Panc1 (cell line): ENCODE measurements at regions not wholly inside any gene's neighbourhood (a gene's known extent, or its start where the extent isn't known, plus 50 kb on each side); places are given as distances from the start of the nearest gene placed in this dataset.

Experiments
- ATAC-seq: fragments of 200-7000 bp; cut with Tn5 transposase; 2 replicates; pipeline ENCODE4 v1.9.1; 2020; ENCODE audit warnings: mild to moderate bottlenecking, moderate library complexity
- BruUV-seq: library from RNA; stranded (reverse); fragments of 400-500 nt; replicated peaks from 2 replicates; lab custom pipeline; 2021; lab: Mats Ljungman, UMichigan
- CTCF ChIA-PET: fragments of 300-600 bp; sonication (Branson Sonifier 250); formaldehyde crosslinking; loops from one replicate; lab custom pipeline; 2022; ENCODE audit warnings: antibody characterized with exemption; lab: Charles Lee
- POLR2A ChIA-PET: fragments of 300-600 bp; sonication (Branson Sonifier 250); formaldehyde crosslinking; loops from one replicate; lab custom pipeline; 2022; ENCODE audit warnings: antibody characterized with exemption; lab: Charles Lee
- DNase-seq: peaks from one replicate; pipeline ENCODE4 v3.0.0-alpha.2; 2010; ENCODE audit warnings: low read depth, low spot score
- H3K27ac ChIP-seq: 2 replicates; pipeline ENCODE4 v1.5.1; 2011; ENCODE audit warnings: mild to moderate bottlenecking, low read length, inconsistent platforms
- H3K27me3 ChIP-seq: fragments of 200-500 bp; sonication (Bioruptor generic); 2 replicates; pipeline ENCODE4 v1.6.0; 2014; ENCODE audit warnings: low read length, inconsistent platforms; ENCODE audit not compliant: control insufficient read depth, insufficient read depth
- H3K36me3 ChIP-seq: fragments of 200-500 bp; sonication (Bioruptor generic); 2 replicates; pipeline ENCODE4 v1.5.1; 2014; ENCODE audit warnings: inconsistent platforms, mild to moderate bottlenecking, low read length, moderate library complexity; ENCODE audit not compliant: control insufficient read depth, insufficient read depth
- H3K4me1 ChIP-seq: 2 replicates; pipeline ENCODE4 v1.5.1; 2011; ENCODE audit warnings: inconsistent platforms, mild to moderate bottlenecking, low read length, moderate library complexity; ENCODE audit not compliant: control insufficient read depth, insufficient read depth
- H3K4me3 ChIP-seq, 2 experiments: 2 replicates each; pipeline ENCODE4 v1.5.1; 2011 to 2012; ENCODE audit warnings: low read depth in 2 of 2, low read length in 2 of 2, mild to moderate bottlenecking in 2 of 2, inconsistent platforms in 1 of 2, moderate library complexity in 1 of 2
- H3K9me3 ChIP-seq: fragments of 200-500 bp; sonication (Bioruptor generic); 2 replicates; pipeline ENCODE4 v1.5.1; 2014; ENCODE audit warnings: low read depth, mild to moderate bottlenecking, inconsistent platforms, low read length, moderate library complexity; ENCODE audit not compliant: control insufficient read depth, insufficient read depth
- CTCF ChIP-seq: fragments of 450-650 bp; IDR thresholded peaks from 2 replicates; pipeline ENCODE4 v1.5.1; 2017; ENCODE audit warnings: mild to moderate bottlenecking
- POLR2AphosphoS5 ChIP-seq: IDR thresholded peaks from 2 replicates; pipeline ENCODE4 v1.6.1; 2012; ENCODE audit warnings: mild to moderate bottlenecking, low read depth, low read length, moderate library complexity
- SIN3A ChIP-seq: IDR thresholded peaks from 2 replicates; pipeline ENCODE4 v1.6.1; 2012; ENCODE audit warnings: low read depth, mild to moderate bottlenecking, low read length, moderate library complexity, borderline replicate concordance; ENCODE audit not compliant: insufficient read depth
- TCF7L2 ChIP-seq: IDR thresholded peaks from 2 replicates; pipeline ENCODE4 v1.6.1; 2011; ENCODE audit warnings: mild to moderate bottlenecking, low read depth, low read length, inconsistent platforms
- in situ Hi-C: cut with HindIII; loops from 2 replicates; pipeline ENCODE4 v1.10.0; 2016; ENCODE audit warnings: low sequenced_read_pairs, low pct_unique_long_range_greater_than_20kb
- intact Hi-C: fragments of 100-400 bp; cut with micrococcal nuclease; formaldehyde crosslinking; loops from one replicate; pipeline ENCODE4 v1.10.0; 2022; ENCODE audit not compliant: unreplicated experiment
- TF ChIP-seq, protein P1 (sequence below), 2 experiments: IDR thresholded peaks; 2 replicates each; pipeline ENCODE4 v1.6.1; 2011 to 2012; ENCODE audit warnings: low read depth in 2 of 2, control low read depth in 1 of 2, low read length in 1 of 2, mild to moderate bottlenecking in 1 of 2, moderate library complexity in 1 of 2; ENCODE audit not compliant: insufficient read depth in 1 of 2

DNA sequence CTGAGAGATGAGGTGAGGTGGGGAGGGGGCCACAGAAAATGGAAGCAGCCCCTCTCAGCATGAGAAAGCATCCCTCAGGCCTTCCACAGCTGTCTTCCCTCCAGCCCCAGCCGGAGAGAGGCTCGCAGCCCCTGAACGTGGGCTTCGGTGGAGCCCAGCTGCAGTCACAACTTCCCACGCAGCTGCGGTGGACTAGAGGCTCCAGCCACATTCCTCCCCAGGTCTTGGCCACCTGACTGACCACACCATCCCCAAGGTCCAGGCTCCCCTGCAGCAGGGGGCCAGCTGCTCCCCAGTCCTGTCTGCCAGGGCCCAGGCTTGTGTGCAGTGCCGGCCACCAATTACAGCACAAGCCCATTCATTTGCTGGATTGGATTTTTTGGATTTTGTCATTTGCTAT lies 212.3 kb upstream of the BCOR start:
- Histone ChIP-seq H3K27ac (no peak overlapping the region), H3K36me3 (no peaks in the 10 kb centered on the region), H3K9me3 (no peaks in the 10 kb centered on the region), H3K4me3 (no peak overlapping the region), H3K4me1 (no peaks in the 10 kb centered on the region), H3K27me3 (no peaks in the 10 kb centered on the region)
- CTCF ChIA-PET, result no interaction called here
- POLR2A ChIA-PET, result no interaction called here
- BruUV-seq, result no TSS peak
- no peak for TF ChIP-seq SIN3A
- TF ChIP-seq, protein P1, sequence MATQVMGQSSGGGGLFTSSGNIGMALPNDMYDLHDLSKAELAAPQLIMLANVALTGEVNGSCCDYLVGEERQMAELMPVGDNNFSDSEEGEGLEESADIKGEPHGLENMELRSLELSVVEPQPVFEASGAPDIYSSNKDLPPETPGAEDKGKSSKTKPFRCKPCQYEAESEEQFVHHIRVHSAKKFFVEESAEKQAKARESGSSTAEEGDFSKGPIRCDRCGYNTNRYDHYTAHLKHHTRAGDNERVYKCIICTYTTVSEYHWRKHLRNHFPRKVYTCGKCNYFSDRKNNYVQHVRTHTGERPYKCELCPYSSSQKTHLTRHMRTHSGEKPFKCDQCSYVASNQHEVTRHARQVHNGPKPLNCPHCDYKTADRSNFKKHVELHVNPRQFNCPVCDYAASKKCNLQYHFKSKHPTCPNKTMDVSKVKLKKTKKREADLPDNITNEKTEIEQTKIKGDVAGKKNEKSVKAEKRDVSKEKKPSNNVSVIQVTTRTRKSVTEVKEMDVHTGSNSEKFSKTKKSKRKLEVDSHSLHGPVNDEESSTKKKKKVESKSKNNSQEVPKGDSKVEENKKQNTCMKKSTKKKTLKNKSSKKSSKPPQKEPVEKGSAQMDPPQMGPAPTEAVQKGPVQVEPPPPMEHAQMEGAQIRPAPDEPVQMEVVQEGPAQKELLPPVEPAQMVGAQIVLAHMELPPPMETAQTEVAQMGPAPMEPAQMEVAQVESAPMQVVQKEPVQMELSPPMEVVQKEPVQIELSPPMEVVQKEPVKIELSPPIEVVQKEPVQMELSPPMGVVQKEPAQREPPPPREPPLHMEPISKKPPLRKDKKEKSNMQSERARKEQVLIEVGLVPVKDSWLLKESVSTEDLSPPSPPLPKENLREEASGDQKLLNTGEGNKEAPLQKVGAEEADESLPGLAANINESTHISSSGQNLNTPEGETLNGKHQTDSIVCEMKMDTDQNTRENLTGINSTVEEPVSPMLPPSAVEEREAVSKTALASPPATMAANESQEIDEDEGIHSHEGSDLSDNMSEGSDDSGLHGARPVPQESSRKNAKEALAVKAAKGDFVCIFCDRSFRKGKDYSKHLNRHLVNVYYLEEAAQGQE (IDR thresholded peaks at IDR 0.05; ENCODE audit: insufficient read depth in 1 of 2, low read depth in 2 of 2, low read length in 1 of 2), result no peak
- no peak for TF ChIP-seq TCF7L2
- TF ChIP-seq POLR2AphosphoS5, result no peak
- no peak for TF ChIP-seq CTCF
- ATAC-seq (no peak), DNase-seq (no peak)
- intact Hi-C loops (no loop called here), in situ Hi-C loops (no loop called here)

DNA sequence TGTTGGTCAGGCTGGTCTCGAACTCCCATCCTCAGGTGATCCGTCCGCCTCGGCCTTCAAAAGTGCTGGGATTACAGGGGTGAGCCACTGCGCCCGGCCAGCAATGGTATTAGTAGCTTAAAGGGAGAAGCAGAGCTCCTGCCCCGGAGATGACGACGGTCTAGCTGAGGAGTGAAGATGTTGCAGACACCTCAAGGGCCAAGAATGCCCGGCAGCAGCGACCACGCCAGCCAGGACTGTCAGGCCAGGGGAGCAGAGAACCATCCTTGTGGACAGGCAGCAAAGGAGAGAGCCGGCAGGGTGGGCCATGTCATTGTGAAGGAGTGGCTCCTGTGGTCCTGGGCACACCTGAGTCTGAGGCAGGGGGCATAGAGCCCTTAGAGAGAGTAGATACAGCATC lies 210.1 kb upstream of the BCOR start:
- Histone ChIP-seq H3K27ac (no peak overlapping the region), H3K36me3 (no peaks in the 10 kb centered on the region), H3K9me3 (no peaks in the 10 kb centered on the region), H3K4me1 (no peaks in the 10 kb centered on the region), H3K27me3 (no peaks in the 10 kb centered on the region), H3K4me3 (no peak overlapping the region)
- in situ Hi-C loops (no loop called here), intact Hi-C loops (no loop called here)
- TF ChIP-seq CTCF, result no peak
- no peak for TF ChIP-seq TCF7L2
- no peak for TF ChIP-seq SIN3A
- TF ChIP-seq POLR2AphosphoS5, result no peak
- TF ChIP-seq, protein P1 (IDR thresholded peaks at IDR 0.05; ENCODE audit: insufficient read depth in 1 of 2, low read depth in 2 of 2, low read length in 1 of 2), result no peak
- POLR2A ChIA-PET, result no interaction called here
- DNase-seq, result no peak
- BruUV-seq, result no TSS peak
- CTCF ChIA-PET, result no interaction called here
- ATAC-seq, result no peak
